GM19372 (cell line): ENCODE measurements at regions not wholly inside any gene's neighbourhood (a gene's known extent, or its start where the extent isn't known, plus 50 kb on each side); places are given as distances from the start of the nearest gene placed in this dataset.
A peak's percentile ranks its signal among the peaks of the same experiment; 100 is the strongest.
"Not testable (repeated sequence)": the region's sequence is repeated elsewhere in the genome, so short reads cannot be mapped to it uniquely, and the experiment has no call there.

Source experiments
- ATAC-seq: cut with Tn5 transposase; IDR thresholded peaks from one replicate; pipeline ENCODE4 v1.9.1; 2021; ENCODE audit warnings: mild to moderate bottlenecking, low read depth, moderate library complexity; ENCODE audit not compliant: unreplicated experiment

DNA sequence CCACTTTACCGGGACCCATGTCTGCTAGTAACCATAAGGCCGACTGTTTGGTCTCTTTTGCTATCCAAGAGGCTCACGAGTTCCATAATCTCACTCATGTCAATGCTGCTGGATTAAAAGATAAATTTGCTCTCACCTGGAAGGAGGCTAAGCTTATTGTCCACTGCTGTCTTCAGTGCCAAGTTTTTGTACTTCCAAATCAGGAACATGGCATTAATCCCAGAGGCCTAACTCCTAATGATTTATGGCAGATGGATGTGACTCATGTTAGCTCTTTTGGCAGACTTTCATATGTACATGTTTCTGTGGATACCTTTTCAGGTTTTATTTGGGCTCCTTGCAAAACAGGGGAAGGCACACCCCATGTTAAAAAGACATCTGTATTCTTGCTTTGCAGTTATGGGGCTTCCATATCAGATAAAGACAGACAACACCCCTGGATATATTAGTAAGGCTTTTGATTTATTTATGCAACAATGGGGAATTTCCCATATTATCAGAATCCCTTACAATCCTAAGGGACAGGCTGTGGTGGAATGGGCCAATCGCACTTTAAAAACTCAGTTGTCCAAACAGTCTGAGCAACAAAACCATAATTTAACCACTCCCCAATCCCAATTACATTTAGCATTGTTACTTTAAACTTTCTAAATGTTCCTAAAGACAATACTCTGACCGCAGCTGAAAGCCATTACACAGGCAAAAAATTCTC, 162.7 kb downstream of the IER5 start:
- no peak for ATAC-seq

DNA sequence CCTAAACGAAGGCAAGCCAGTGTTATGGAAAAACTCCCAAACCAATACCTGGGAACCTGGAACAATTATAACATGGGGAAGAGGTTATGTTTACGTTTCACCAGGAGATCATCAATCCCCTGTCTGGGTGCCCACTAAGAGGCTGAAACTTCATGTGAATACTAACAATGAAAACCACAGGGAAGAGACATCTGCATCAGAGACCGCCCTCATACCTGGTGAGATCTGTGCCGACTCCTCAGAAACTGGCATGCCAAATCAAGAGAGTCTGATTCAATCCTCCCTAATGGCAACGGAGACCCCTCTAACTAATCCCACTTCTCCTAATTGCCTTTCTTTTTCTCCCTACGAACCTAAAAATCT, 163.2 kb downstream of the IER5 start:
- ATAC-seq = no peak

DNA sequence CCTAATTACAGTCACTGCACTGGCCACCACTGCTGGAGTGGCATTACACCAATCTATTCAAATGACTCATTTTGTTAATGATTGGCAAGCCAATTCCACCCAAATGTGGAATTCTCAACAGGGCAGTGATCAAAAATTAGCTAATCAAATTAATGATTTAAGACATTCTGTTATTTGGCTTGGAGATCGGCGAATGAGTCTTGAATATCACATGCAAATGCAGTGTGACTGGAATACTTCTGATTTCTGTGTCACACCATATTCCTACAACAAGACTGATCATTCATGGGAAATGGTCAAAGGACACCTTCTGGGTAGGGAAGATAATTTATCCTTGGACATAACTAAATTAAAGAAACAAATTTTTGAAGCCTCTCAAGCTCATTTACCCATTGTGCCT, 165.1 kb downstream of the IER5 start:
- not testable (repeated sequence) for ATAC-seq

DNA sequence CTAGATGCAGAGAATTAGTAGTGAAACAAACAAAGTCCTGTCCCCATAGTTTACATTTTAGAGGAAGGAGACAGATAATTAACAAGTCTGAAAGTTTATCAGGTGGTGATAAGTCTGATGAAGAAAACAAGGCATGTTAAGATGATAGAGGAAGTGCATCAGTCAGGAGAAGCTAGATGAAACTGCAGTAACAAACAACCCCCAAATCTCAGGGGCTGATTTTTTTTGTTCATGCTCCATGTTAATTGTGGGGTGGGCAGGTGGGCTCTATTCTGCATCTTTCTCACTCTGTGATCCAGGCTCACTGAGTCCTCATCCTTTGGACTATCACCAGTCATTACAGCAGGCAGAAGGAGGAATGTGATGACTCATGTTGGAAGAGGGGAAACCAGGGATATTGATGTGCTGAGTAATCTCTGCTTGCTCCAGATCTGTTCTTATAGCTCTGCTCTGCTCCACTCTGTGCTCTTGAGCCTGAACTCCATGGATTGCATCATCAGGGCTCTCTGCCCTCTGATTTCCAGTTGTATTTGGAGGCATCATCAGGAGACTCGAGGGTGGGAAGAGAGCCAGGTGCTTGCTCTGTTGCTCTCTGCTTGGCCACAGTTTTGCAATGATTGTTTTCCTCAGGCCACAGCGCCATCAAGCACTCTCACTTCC, 166.9 kb downstream of the IER5 start:
- no peak for ATAC-seq

DNA sequence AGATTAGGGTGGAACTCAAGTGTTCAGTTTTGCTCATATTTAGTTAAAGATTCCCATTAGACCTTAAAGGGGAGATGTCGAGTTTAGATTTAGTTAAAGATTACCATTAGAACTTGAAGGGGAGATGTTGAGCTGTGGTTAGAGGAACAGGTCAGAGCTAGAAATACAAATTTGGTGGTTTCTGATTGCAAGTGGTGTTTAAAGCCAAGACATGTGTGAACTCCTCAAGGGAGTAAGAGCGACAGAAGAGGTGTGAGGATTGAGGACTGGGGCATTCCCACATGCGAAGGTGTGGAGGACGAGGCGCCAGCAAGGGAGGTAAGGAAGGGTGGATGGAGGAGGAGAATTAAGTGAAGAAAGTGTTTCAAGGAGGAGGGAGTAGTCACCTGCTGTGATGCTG, 168.6 kb downstream of the IER5 start:
- peak; percentile 90 for ATAC-seq

DNA sequence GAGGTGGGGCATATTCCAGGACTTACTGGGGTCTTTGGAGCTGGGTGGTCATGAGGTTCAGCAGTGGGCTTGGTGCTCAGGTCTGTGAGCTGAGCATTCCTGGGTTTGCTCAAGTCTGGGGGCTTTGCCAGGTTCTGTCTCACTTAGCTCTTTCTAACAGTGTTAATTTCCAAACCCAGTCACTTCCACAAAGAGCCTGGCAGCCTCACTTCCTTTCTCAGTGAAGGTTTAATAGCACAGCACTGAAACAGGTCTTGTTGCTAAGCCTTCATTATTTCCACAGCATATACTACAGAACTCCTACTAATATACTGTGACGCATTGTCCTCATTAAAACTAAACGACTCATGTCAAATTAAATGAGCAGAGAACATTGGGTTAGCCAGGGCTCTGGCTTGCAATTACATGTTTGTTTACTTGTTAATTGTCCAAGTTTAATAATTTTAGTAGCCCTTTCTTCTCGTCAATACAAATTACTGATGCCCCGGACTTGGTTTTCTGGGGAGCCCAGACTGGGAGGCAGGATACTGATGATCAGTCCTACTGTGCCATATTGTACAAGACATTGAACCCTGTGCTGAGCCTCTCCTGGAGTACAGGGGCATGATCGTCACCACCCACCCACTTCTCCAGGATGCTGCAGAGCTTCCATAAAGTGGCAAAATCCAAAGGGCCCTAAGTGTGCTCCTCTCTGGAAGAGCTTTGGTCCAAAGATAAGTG, 170.7 kb downstream of the IER5 start:
- no peak for ATAC-seq

DNA sequence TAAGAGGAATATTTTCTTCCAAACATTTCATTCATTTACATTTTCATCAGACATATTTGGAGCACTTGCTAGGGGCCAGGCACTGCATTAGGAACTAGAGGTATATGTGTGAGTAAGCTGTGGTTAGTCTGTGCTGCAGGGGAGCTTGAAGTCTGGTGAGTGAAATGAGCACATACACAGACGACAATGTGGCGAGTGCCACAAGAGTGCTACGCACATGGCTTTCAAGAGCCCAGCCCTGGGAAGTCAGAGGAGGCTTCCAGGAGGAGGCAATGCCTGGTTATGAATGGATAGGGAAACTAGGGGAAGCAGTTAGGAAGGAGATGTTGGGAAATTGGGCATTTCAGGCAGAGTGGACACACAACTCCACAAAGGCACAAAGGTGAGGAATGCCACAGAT, 171.8 kb downstream of the IER5 start:
- ATAC-seq = no peak

DNA sequence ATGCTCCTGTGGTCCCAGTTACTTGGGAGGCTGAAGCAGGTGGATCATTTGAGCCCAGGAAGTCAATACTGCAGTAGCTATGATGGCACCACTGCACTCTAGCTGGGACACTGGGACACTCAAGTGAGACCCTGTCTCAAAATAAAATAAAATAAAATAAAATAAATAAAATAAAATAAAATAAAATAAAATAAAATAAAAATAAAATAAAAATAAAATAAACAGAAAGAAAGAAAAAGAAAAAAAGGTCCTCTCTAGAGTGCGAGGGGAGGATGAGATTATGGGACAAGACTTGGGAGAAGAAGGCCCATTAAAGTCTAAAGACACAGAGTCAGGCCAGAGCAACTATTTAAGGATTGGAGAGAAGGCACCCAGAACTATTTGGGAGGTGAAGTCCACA, 172.5 kb downstream of the IER5 start:
- ATAC-seq = no peak

DNA sequence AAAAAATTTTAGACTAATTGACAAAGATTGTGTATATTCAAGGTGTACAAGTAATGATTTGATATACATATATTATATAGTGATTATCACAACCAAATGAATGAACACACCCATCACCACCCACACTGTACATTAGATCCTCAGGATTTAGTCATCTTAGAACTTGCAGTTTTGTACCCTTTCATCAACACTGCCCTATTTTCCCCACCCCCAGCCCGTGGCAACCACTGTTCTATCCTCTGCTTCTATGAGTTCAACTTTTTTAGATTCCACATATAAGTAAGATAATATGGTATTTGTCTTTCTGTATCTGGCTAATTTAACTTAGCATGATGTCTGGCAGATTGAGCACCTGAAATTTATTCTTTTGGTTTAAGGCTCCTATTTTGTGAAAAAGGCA, 173.6 kb downstream of the IER5 start:
- no peak for ATAC-seq

DNA sequence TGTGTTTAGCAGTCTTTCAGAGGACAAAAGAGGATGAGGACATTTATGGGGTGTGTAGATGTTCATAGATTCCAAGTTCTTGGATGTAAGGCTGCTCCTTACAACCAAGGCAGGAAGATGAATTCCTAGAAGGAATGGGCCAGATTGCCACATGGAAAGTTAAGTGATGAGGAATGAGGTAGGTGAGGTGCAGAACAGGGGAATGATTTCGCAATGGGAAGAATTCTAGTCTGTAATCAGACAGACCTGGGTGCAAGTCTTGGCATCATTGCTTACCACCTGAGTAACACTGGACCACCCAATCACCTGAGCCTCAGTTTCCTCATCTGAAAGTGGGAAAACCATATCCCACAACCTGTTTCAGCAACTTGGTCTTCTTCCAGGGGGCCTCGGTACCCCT, 174.9 kb downstream of the IER5 start:
- no peak for ATAC-seq

DNA sequence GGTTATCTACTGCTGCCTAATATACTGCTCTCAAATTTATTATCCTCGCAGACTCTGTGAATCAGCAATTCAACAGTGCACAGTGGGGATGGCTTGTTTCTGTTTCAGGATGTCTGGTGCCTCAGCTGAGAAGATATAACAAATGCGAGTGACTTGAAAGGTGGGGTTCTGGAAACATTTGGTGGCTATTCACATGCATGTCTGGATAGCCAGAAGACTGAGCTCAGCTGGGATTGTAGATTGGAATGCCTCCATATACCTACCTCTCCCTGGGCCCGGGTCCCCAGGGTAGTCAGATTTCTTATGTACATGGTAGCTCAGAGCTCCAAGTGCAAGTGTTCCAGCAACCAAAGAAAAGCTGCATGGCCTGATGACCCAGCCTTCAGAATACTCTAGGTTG, 176.3 kb downstream of the IER5 start:
- ATAC-seq = no peak

DNA sequence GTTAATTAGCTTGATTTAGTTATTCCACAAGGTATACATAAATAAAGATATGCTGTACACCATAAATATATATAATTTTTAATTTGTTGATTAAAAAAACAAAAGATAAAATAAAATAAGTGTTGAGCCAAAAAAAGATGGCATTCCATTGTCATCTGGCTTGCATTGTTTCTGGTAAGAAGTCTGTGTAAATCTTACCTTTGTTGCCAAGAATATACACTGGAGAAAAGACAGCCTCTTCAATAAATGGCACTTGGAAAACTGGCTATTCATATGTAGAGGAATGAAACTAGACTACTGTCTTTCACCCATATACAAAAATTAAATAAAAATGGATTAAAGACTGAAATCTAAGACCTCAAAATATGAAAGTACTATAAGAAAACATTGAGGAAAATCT, 196.5 kb downstream of the IER5 start:
- no peak for ATAC-seq

DNA sequence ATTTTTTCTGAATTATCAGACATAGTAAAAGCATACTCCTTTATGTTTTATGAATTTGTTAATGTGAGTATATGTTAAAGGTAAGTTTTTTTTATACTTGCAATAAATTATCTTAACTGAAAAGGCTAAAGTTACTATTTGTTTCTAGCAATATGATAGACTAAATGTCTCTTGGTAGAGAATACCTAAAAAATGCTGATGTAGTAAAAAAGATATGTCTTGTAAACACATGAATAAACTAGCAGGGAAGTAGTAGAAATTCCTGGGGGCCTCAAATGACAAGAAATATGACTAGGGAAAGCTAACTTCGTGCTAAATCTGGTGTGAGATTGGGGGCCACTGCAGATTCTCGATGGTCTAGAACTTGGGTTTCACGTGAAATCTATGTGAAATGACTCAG, 188.1 kb upstream of the CACNA1E start:
- ATAC-seq = no peak

DNA sequence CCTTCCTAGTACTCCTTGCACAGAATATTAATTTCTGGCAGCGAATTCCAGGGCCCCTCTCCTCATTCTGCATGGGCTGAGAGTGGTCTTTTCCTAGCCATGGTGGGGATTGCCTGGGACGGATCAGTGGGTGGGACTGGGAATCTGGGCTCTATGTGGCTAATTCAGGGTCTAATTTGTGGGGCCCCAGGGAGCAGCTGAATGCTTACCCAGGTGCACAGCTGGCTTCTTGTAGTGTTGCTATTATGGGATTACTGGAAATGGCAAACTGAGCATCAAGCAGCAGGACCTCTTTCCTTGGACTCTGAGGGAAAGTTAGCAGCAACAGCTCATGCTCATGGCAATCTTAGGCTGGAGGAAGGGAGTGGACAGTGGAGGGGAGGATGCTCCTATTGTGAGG, 187.1 kb upstream of the CACNA1E start:
- ATAC-seq = no peak

DNA sequence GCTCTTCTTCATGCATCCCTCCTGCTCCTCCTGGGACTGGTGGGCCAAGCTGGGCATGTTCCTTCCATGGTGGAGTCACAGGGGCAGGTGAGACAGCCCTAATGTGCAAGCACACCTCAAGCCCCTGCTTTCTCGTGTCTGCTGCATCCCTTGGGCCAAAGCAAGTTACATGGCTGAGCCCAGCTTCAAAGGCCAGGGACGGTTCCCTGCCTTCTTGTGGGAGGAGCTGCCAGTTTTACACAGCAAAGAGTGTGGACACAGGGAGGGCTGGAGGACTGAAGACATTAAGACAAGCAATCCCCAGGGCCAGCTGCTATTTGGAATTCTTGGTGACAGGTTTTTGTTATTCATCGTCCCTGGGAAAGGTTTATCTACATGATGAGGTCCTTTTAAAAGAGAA, 175.2 kb upstream of the CACNA1E start:
- no peak for ATAC-seq

DNA sequence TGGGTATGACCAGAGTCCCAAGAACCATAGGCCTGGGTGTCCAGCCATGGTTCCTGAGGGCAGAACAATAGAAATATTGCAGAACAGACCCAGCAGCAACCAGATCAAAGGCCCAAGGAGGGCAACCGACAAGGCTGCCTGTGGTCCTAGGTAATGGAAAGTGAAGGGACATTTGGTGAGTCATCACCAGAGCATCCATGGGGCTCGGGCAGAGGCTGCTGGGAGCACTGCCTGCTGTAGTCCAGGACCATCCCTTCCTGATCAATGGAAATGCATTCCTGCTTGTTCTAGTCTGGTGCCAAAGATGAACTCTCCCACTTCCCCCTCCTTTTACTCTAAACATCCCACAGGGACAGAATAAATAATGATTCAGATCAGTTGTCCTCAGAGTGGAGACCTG, 172.8 kb upstream of the CACNA1E start:
- no peak for ATAC-seq

DNA sequence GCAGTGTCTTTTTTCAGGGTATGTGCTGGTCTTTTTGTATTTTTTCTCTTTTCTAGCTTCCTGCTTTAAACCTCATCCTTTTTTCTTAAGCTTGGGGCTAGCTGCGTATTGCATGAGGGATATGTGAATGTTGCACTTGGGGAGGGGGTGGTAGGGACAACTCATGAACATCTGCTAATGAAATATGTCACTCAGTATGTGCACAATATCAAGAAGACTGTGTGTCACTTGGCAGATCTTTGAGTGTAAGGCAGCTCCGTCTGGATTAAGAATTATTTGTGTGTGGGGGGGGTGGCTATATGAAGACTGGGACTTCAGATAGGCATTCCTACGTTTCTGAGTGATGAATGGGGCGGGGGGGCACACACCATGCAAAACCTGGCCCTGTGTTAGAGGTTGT, 170.4 kb upstream of the CACNA1E start:
- ATAC-seq = no peak

DNA sequence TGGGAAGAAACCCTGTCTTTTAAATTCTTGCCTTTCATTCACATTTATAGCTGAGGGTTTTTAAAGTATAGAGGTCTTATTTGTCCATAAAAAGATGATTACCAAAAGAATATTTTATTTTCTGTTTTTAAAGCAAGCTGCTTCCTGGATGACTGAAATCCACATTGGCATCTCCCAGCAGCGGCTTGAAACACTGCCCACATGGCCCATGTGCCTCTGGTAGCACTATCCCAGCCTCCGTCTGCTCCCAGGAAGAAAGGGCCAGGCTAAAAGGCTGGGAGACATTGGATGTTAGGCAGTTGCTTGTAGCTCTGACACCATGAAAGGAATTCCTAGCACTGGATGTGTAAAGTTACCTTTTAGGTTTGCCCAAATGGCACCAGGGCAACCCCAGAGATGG, 169.9 kb upstream of the CACNA1E start:
- ATAC-seq = no peak

DNA sequence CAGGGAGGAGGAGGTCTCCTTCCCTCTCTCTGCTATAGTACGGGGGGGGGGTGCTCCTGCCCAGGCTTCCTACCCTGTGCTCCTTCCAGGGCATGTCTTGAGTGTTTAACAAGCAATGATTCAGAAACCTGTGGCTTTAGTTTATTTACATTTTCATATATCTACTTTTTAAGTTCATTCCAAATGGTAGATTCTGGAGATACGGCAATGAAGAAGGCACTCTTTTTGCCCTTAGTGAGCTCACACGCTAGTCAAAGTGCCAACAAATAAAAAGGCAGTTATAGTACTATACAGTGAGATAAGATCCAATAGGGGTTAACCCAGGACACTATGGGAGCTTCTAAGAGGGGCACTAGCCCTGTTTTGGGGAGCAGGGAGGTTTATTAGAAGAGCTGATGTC, 169.3 kb upstream of the CACNA1E start:
- ATAC-seq = no peak

DNA sequence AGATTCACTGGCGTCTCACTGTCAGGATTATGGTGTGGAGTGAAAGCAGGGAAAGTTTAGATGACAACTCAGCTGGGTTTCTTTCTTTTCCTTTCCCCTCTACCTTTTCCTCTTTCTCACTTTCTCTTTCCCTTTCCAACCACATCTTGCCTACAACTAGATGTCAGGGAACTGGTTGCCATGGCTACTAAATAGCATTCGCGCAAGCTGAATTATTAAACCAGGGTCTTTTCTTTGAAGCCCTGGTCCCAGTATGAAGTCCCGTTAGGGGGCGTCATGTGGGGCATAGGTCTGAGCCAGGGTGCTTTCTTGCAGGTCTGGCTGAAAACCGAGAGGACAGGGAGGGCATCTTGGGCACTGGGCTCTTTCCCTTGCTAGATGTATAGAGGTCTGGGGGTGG, 168.4 kb upstream of the CACNA1E start:
- ATAC-seq = no peak

DNA sequence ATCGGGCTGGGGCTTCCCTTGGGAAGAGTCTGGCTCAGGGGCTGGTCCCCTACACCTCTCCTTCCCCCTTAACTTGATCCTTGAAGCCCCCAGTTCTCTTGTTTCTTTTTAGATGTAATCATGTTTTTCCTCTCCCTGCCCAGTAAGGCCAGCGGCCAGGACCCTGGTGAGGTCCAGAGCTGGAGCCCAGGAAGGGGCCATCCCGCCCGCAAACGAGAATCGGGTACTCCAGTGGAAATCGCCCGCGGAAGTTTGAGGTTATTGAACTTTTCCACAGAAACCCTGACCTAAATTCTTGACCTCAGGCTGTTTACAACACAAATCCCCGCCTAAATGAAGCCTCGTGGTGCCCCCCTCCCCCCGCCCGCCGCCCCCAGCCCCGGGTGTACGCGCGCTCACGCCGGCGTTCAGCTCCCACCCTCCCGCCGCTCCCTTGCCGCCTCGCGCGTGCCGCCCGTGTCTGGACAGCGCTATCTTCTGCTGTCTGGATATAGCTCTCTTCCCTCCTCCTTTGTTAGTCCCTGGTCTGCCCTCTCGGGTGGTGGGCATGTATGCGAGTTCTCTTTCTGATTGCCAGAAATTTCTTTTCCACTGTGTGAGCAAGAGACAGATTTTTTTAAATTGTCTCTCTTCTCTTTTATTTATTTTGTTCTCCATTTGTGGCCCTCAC, 165.9 kb upstream of the CACNA1E start:
- no peak for ATAC-seq
